MCF 10A (cell line): ENCODE measurements at regions not wholly inside any gene's neighbourhood (a gene's known extent, or its start where the extent isn't known, plus 50 kb on each side); places are given as distances from the start of the nearest gene placed in this dataset.

ENCODE experiments used
- BruUV-seq: library from RNA; stranded (reverse); fragments of 400-500 nt; replicated peaks from 2 replicates; lab custom pipeline; 2021; lab: Mats Ljungman, UMichigan
- CTCF ChIA-PET: fragments of 300-600 bp; sonication (Branson Sonifier 250); formaldehyde crosslinking; extraction: SDS; loops from one replicate; lab custom pipeline; 2021; ENCODE audit warnings: antibody characterized with exemption, inconsistent platforms; lab: Yijun Ruan, JAX
- POLR2A ChIA-PET: fragments of 300-600, 350-650 bp; sonication (Branson Sonifier 250); formaldehyde crosslinking; extraction: SDS; loops from one replicate; lab custom pipeline; 2020; ENCODE audit warnings: antibody characterized with exemption, inconsistent platforms; lab: Yijun Ruan, JAX
- DNase-seq: peaks from one replicate; pipeline ENCODE4 v3.0.0-alpha.2; 2018; ENCODE audit not compliant: unreplicated experiment
- H3K27ac Mint-ChIP-seq: one replicate; pipeline ENCODE4 v1.8.0; 2022; ENCODE audit warnings: mild to moderate bottlenecking, low read depth, mixed read lengths; ENCODE audit not compliant: unreplicated experiment
- H3K27me3 Mint-ChIP-seq: one replicate; pipeline ENCODE4 v1.8.0; 2022; ENCODE audit warnings: mixed read lengths; ENCODE audit not compliant: insufficient read depth, unreplicated experiment
- H3K36me3 Mint-ChIP-seq: one replicate; pipeline ENCODE4 v1.8.0; 2022; ENCODE audit warnings: mild to moderate bottlenecking, moderate library complexity, mixed read lengths; ENCODE audit not compliant: insufficient read depth, unreplicated experiment
- H3K4me1 Mint-ChIP-seq: one replicate; pipeline ENCODE4 v1.8.0; 2022; ENCODE audit warnings: mixed read lengths; ENCODE audit not compliant: insufficient read depth, unreplicated experiment
- H3K4me3 Mint-ChIP-seq: one replicate; pipeline ENCODE4 v1.8.0; 2022; ENCODE audit warnings: mild to moderate bottlenecking, moderate library complexity, mixed read lengths; ENCODE audit not compliant: unreplicated experiment
- H3K9me3 Mint-ChIP-seq: one replicate; pipeline ENCODE4 v1.8.0; 2022; ENCODE audit warnings: mixed read lengths; ENCODE audit not compliant: unreplicated experiment
- intact Hi-C: fragments of 100-400 bp; cut with micrococcal nuclease; formaldehyde crosslinking; loops from 2 replicates; pipeline ENCODE4 v1.14.1; 2022
- TF ChIP-seq, protein P1 (sequence below): fragments of 200-600 bp; IDR thresholded peaks from one replicate; pipeline ENCODE4 v1.8.0; 2022; ENCODE audit warnings: antibody characterized with exemption, mild to moderate bottlenecking; ENCODE audit not compliant: unreplicated experiment

DNA sequence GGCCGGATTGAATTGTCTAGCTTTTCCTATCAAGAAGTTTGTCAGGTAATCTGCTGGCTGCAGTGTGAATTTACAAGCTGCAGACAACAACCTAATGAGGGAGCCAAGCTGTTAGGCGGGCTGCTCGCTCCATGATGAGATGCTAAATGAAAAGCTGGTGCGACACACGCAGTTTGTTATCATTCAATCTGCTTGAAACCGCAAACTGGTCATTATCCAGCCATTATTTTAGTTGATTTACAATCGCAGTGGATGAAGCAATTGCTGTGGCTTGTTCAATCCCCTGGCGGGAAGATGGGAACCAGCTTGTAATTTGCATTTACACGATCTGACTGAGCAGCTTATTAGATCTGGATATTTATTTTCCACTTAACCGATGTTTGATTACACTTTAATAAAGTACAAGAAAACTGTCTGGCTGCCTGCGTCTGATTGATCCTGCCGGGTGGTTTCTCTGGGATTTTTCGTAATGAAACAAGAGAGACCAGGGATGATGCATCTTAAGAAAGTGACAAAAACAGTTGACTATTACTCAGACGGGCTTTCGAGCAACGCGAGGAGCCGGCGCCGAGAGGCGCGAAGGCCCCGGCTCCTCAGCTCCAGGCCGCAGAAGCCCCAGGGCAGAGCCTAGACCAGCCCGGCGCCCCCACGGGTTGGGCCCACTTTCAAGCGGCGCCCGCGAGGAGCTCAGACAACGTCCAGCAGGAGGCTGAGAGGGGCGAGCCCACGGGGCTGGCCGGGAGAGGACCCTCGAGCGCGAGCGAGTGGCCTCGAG, 118.0 kb upstream of the BARHL2 start:
- no TSS peak for BruUV-seq
- Mint-ChIP-seq H3K36me3 (no peaks in the 10 kb centered on the region), H3K4me1 (no peaks in the 10 kb centered on the region), H3K9me3 (no peaks in the 10 kb centered on the region), H3K27ac (no peak overlapping the region), H3K4me3 (no peak overlapping the region), H3K27me3 (peaks cover 39% of the 10 kb centered on the region)
- ChIA-PET CTCF (no interaction called here), POLR2A (interaction anchor here (0.8 kb wide), 1 partner anchor 15 kb away, joined by 3 read pairs; no protein-coding TSS in a partner anchor)
- DNase-seq: no peak
- intact Hi-C loops: no loop called here
- TF ChIP-seq, protein P1, sequence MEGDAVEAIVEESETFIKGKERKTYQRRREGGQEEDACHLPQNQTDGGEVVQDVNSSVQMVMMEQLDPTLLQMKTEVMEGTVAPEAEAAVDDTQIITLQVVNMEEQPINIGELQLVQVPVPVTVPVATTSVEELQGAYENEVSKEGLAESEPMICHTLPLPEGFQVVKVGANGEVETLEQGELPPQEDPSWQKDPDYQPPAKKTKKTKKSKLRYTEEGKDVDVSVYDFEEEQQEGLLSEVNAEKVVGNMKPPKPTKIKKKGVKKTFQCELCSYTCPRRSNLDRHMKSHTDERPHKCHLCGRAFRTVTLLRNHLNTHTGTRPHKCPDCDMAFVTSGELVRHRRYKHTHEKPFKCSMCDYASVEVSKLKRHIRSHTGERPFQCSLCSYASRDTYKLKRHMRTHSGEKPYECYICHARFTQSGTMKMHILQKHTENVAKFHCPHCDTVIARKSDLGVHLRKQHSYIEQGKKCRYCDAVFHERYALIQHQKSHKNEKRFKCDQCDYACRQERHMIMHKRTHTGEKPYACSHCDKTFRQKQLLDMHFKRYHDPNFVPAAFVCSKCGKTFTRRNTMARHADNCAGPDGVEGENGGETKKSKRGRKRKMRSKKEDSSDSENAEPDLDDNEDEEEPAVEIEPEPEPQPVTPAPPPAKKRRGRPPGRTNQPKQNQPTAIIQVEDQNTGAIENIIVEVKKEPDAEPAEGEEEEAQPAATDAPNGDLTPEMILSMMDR: no peak

DNA sequence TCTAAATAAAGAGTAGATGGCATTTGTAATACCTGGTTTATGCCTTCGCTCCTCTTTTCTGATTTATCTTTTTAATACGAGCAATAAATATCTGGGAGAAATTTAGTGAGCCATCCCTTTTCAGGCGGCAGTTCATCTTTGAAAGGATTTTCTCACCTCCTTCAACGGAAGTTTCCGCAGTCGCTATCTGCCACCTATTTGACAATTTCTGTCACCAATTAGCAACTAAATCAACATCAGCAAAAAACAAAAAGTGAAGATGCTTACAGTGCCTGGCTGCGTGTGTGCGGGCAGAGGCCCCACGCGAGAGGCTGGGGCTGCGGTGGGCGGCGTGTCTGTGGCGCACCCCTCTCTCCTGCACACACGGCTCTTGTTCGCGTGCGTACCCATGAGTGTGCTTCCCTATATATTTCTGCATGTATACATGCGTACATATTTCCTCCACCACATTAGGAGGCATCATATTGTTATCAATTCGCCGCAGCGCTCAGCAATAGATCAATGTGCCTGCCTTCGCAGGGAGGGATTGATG, 117.3 kb upstream of the BARHL2 start:
- intact Hi-C loops: no loop called here
- BruUV-seq: no TSS peak
- no peaks in the 10 kb centered on the region for H3K36me3 Mint-ChIP-seq
- no peak overlapping the region for H3K4me3 Mint-ChIP-seq
- CTCF ChIA-PET: no interaction called here
- DNase-seq: no peak
- POLR2A ChIA-PET: interaction anchor here (0.8 kb wide), 1 partner anchor 14 kb away, joined by 3 read pairs; no protein-coding TSS in a partner anchor
- H3K27me3 Mint-ChIP-seq: peaks cover 45% of the 10 kb centered on the region
- no peaks in the 10 kb centered on the region for H3K4me1 Mint-ChIP-seq
- H3K27ac Mint-ChIP-seq: no peak overlapping the region
- no peaks in the 10 kb centered on the region for H3K9me3 Mint-ChIP-seq
- TF ChIP-seq, protein P1: no peak

DNA sequence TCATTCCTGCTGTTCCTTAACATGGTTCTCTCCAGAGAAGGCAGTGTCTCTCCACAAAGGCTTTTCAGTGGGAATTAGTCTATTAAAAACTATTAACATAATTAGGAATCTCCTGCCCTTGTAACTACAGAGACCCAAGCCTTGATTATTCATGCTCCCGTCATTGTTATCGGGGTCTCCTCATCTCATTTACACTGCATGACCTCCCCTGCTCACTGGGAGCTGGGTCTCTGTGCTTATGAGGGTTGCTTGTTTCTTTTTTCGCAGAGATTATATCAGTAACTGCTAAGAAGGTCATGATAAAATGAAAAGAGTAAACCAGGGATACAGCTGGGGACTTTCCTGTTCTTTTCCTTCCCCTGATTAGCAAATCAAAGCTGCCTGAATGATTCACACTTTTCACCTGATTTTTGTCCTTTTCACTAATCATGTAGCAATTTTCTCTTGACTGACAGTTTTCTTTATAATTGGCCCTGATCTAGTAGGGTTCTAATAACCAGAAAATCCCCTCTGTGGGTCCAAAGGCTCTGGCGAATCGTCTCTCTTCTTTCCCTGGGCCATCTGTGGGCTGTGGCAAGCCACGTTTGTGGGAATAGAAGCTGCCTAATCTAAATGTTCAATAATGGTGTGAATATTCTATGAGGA, 116.5 kb upstream of the BARHL2 start:
- Mint-ChIP-seq H3K27ac (no peak overlapping the region), H3K27me3 (peaks cover 47% of the 10 kb centered on the region), H3K4me3 (no peak overlapping the region), H3K9me3 (no peaks in the 10 kb centered on the region), H3K4me1 (no peaks in the 10 kb centered on the region), H3K36me3 (no peaks in the 10 kb centered on the region)
- intact Hi-C loops: no loop called here
- TF ChIP-seq, protein P1: no peak
- ChIA-PET CTCF (interaction anchor here (0.6 kb wide), 1 partner anchor 232 kb away, joined by 3 read pairs; no protein-coding TSS in a partner anchor), POLR2A (interaction anchor here (0.6 to 0.7 kb wide), 3 partner anchors 64 to 592 kb away, joined by 3 to 4 read pairs (median 3); no protein-coding TSS in a partner anchor)
- BruUV-seq: no TSS peak
- DNase-seq: no peak

DNA sequence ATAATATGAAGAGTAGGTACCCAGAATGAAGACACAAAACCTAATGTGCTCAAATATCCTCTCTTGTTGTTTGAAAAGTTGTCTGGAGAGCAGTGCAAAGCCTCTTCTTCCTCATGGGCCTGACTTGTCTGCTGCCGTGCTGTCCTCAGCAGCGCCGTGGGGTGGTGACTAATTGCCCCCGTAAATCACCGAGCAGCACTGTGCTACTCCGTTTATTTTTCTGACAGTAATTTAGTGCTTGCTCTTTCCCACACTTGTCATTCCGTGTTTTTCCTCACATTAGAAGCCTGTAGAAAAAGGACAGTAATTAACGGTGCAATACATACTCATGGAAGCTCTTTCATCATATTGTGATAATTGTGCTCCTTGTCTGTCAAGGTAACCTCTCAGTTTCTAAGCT, 114.8 kb upstream of the BARHL2 start:
- ChIA-PET POLR2A (no interaction called here), CTCF (interaction anchor here (1.5 kb wide), 1 partner anchor 10 kb away, joined by 6 read pairs; no protein-coding TSS in a partner anchor)
- Mint-ChIP-seq H3K27ac (no peak overlapping the region), H3K9me3 (no peaks in the 10 kb centered on the region), H3K27me3 (peaks cover 47% of the 10 kb centered on the region), H3K4me3 (no peak overlapping the region), H3K36me3 (no peaks in the 10 kb centered on the region), H3K4me1 (no peaks in the 10 kb centered on the region)
- intact Hi-C loops: no loop called here
- BruUV-seq: no TSS peak
- no peak for DNase-seq
- TF ChIP-seq, protein P1: no peak
